Tibial nerve (tissue), 4 donors: ENCODE measurements at regions not wholly inside any gene's neighbourhood (a gene's known extent, or its start where the extent isn't known, plus 50 kb on each side); places are given as distances from the start of the nearest gene placed in this dataset.
"Not testable (repeated sequence)": the region's sequence is repeated elsewhere in the genome, so short reads cannot be mapped to it uniquely, and the experiment has no call there.

Experiments
- DNase-seq, 2 donors: peaks; one replicate each; pipeline ENCODE4 v3.0.0-alpha.2; 2019; ENCODE audit warnings: low spot score in 2 of 2
- H3K27ac ChIP-seq, 4 donors: fragments of 200-600 bp; sonication (generic) in 3 of 4; one replicate each; pipeline ENCODE4 v1.5.1; 2017 to 2019; ENCODE audit warnings: mild to moderate bottlenecking in 1 of 4
- H3K27me3 ChIP-seq, 2 donors: fragments of 200-600 bp; sonication (generic) in 1 of 2; one replicate each; pipeline versions ENCODE4 v1.5.1 to v1.6.0; 2017 to 2019
- H3K36me3 ChIP-seq, 3 donors: fragments of 200-600 bp; sonication (generic); one replicate each; pipeline ENCODE4 v1.5.1; 2018 to 2019
- H3K4me1 ChIP-seq, 4 donors: fragments of 200-600 bp; sonication (generic) in 3 of 4; one replicate each; pipeline ENCODE4 v1.5.1; 2017 to 2019
- H3K4me3 ChIP-seq, 4 donors: fragments of 200-600 bp; sonication (generic) in 3 of 4; one replicate each; pipeline ENCODE4 v1.5.1; 2017 to 2019; ENCODE audit warnings: mild to moderate bottlenecking in 1 of 4, moderate library complexity in 1 of 4
- H3K9me3 ChIP-seq, 4 donors: fragments of 200-600 bp; sonication (generic) in 3 of 4; one replicate each; pipeline ENCODE4 v1.5.1; 2017 to 2019
- CTCF ChIP-seq, 5 experiments: fragments of 200-600 bp in 3 of 5; fragments of 450-650 bp in 2 of 5; sonication (generic) in 3 of 5; IDR thresholded peaks; one replicate each; pipeline ENCODE4 v1.5.1; 2016 to 2019; ENCODE audit warnings: antibody characterized with exemption in 5 of 5, mild to moderate bottlenecking in 3 of 5, moderate library complexity in 2 of 5
- EP300 ChIP-seq, 2 donors: sonication (generic); formaldehyde crosslinking; IDR thresholded peaks; one replicate each; pipeline ENCODE4 v1.6.1; 2017; ENCODE audit warnings: antibody characterized with exemption in 2 of 2, mild to moderate bottlenecking in 1 of 2
- POLR2A ChIP-seq, 2 donors: fragments of 450-650 bp; IDR thresholded peaks; one replicate each; pipeline ENCODE4 v1.6.1; 2017; ENCODE audit warnings: antibody characterized with exemption in 2 of 2, mild to moderate bottlenecking in 2 of 2, moderate library complexity in 2 of 2
- WGBS, 2 donors: methylation state at CpG; one replicate each; pipeline ENCODE4 v1.1.5; 2018; 5-methylcytosine and 5-hydroxymethylcytosine counted together

DNA sequence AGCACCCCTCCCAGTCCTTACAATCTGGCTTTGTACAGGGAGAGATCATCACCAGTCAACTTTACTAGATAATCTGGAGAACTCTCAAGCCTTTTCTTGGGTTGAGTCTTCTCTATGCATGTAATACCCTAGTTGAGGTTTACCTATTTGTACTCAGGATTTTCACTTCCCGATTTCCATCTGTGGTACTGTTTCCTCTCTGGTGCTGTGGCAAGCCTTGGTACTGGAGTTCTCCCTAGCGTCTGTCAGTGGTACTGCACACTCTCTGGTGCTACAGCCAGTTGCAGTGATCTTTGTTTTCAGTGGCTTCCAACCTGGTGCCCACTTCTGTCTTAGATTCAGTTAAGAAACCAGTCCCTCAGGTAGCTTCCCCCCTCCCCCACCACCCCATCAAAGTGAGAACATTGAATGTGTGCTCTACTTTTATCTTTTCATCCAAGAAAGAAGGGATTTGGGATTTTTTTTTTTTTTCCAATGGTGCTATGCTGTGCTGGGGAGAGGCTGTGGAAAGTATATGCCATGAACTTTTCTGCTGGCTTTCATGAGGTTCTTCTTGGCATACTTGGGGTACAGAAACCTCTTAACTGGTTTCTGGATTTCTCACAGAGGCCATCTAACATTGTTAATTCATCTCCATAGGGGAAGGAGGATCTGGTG is 69.4 kb upstream of the EVL start:
- TF ChIP-seq CTCF (IDR thresholded peaks at IDR 0.05) (peak; percentile 48 to 79 (median 69)), EP300 (IDR thresholded peaks at IDR 0.05) (no peak)
- Histone ChIP-seq H3K27ac (no peak overlapping the region), H3K4me3 (no peak overlapping the region), H3K27me3 (no peaks in the 10 kb centered on the region), H3K9me3 (no peaks in the 10 kb centered on the region), H3K36me3 (no peaks in the 10 kb centered on the region), H3K4me1 (peaks cover 0 to 7% (median 0%) of the 10 kb centered on the region in 4 donors)
- WGBS, 2 donors, result 23 to 29% methylated on average over 2 of the region's 2 CpGs
- DNase-seq, result peak; percentile 38 to 83

- no peak overlapping the region for H3K4me3 ChIP-seq
- TF ChIP-seq CTCF (IDR thresholded peaks at IDR 0.05) (no peak), POLR2A (IDR thresholded peaks at IDR 0.05) (no peak), EP300 (IDR thresholded peaks at IDR 0.05) (no peak)
- WGBS, 2 donors, result 85% methylated on average over 5 of the region's 5 CpGs
- H3K4me1 ChIP-seq, result no peaks in the 10 kb centered on the region
- H3K9me3 ChIP-seq, result no peaks in the 10 kb centered on the region
- H3K27me3 ChIP-seq, result no peaks in the 10 kb centered on the region
- no peak overlapping the region for H3K27ac ChIP-seq
- no peaks in the 10 kb centered on the region for H3K36me3 ChIP-seq
- DNase-seq, result no peak
These were observed 68.2 kb upstream of the EVL start for GRCh38 chr14:99996951-99997571.

- DNase-seq, H3K9me3 ChIP-seq, H3K4me1 ChIP-seq, H3K36me3 ChIP-seq, H3K27me3 ChIP-seq, H3K4me3 ChIP-seq, H3K27ac ChIP-seq: not testable (repeated sequence)
- WGBS, 2 donors, result 92 to 97% methylated on average over 15 of the region's 15 CpGs
These were observed 64.8 kb upstream of the EVL start for GRCh38 chr14:100000398-100000797.

DNA sequence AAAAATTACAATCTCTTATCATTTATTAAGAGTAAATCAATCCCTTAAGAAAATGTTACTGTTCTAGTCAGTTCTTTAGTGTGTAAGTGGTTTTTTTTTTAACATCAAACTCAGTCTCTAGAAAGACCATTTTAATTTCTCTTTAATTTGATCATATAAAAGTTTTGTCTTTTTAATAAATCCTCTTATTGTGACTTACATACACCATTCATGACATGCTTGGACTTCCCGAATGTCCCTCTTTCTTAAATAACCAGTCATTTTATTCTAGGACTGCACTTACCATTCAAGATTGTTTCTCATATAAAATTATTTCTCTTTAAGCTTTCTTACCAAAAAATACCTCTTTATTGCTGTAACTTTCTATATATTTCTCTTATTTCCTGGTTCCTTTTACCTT is 60.8 kb upstream of the EVL start:
- H3K9me3 ChIP-seq, result no peaks in the 10 kb centered on the region
- no peaks in the 10 kb centered on the region for H3K36me3 ChIP-seq
- no peaks in the 10 kb centered on the region for H3K4me1 ChIP-seq
- H3K27ac ChIP-seq, result no peak overlapping the region
- no peak for TF ChIP-seq POLR2A (IDR thresholded peaks at IDR 0.05)
- TF ChIP-seq EP300 (IDR thresholded peaks at IDR 0.05), result no peak
- TF ChIP-seq CTCF (IDR thresholded peaks at IDR 0.05), result no peak
- 93 to 96% methylated on average over 1 of the region's 1 CpG for WGBS, 2 donors
- no peak overlapping the region for H3K4me3 ChIP-seq
- H3K27me3 ChIP-seq, result no peaks in the 10 kb centered on the region
- DNase-seq, result no peak

GRCh38 chr14:100007254-100007653 is 58.0 kb upstream of the EVL start:
- Histone ChIP-seq H3K4me1 (peaks cover 0 to 15% (median 1%) of the 10 kb centered on the region in 4 donors), H3K27ac (no peak overlapping the region), H3K9me3 (no peaks in the 10 kb centered on the region), H3K36me3 (no peaks in the 10 kb centered on the region), H3K4me3 (no peak overlapping the region), H3K27me3 (no peaks in the 10 kb centered on the region)
- DNase-seq, result no peak
- 82 to 90% methylated on average over 1 of the region's 1 CpG for WGBS, 2 donors
- TF ChIP-seq EP300 (IDR thresholded peaks at IDR 0.05) (no peak), CTCF (IDR thresholded peaks at IDR 0.05) (no peak), POLR2A (IDR thresholded peaks at IDR 0.05) (no peak)

DNA sequence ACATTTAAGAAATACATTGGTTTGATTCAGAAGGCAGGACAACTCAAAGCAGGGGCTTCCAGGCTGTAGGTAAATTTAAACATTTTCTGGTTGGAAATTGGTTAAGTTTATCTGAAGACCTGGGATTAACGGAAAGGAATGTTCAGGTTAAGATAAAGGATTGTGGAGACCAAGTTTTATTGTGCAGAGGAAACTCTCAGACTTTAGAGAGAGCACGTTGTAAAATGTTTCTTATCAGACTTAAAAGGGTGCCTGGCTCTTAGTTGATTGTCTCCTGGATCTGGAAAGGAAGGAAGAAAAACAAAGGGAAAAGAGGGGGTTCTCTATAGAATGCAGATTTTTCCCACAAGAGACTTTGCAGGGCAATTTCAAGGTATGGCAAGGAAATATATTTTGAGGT is 55.4 kb upstream of the EVL start:
- H3K27me3 ChIP-seq, H3K4me3 ChIP-seq, DNase-seq, H3K9me3 ChIP-seq, H3K27ac ChIP-seq, H3K36me3 ChIP-seq: not testable (repeated sequence)
- WGBS, 2 donors, result 39 to 46% methylated on average over 2 of the region's 2 CpGs
- H3K4me1 ChIP-seq, result peaks cover 0 to 22% (median 1%) of the 10 kb centered on the region in 4 donors
